ENCODE measurements at regions not wholly inside any gene's neighbourhood (a gene's known extent, or its start where the extent isn't known, plus 50 kb on each side); places are given as distances from the start of the nearest gene placed in this dataset.

- Mint-ChIP-seq H3K36me3 (ENCODE audit: low read depth) (no peaks in the 10 kb centered on the region), H3K27ac (ENCODE audit: unreplicated experiment) (no peak overlapping the region), H3K4me3 (ENCODE audit: unreplicated experiment) (no peak overlapping the region), H3K27me3 (ENCODE audit: low read depth) (no peaks in the 10 kb centered on the region), H3K9me3 (ENCODE audit: low read depth) (peaks cover 5% of the 10 kb centered on the region), H3K4me1 (ENCODE audit: low read depth) (no peaks in the 10 kb centered on the region)
- no peak for TF ChIP-seq CTCF (IDR thresholded peaks at IDR 0.05)
- DNase-seq (ENCODE audit: low spot score): no peak
Measured at GRCh38 chr6:102494808-102495207, 1101.3 kb downstream of the GRIK2 start.

GRCh38 chr6:102493485-102493884 is 1100.0 kb downstream of the GRIK2 start:
- DNase-seq (ENCODE audit: low spot score): no peak
- no peak for TF ChIP-seq CTCF (IDR thresholded peaks at IDR 0.05)

GRCh38 chr6:102488729-102489128 is 1095.2 kb downstream of the GRIK2 start:
- Mint-ChIP-seq H3K36me3 (ENCODE audit: low read depth) (no peaks in the 10 kb centered on the region), H3K4me1 (ENCODE audit: low read depth) (peaks cover 11% of the 10 kb centered on the region), H3K9me3 (ENCODE audit: low read depth) (no peaks in the 10 kb centered on the region), H3K27ac (ENCODE audit: unreplicated experiment) (no peak overlapping the region), H3K27me3 (ENCODE audit: low read depth) (no peaks in the 10 kb centered on the region), H3K4me3 (ENCODE audit: unreplicated experiment) (no peak overlapping the region)
- no peak for DNase-seq (ENCODE audit: low spot score)
- TF ChIP-seq CTCF (IDR thresholded peaks at IDR 0.05): no peak

More at GRCh38 chr6:102493485-102493884, 1100.0 kb downstream of the GRIK2 start:
- Mint-ChIP-seq H3K36me3 (ENCODE audit: low read depth) (no peaks in the 10 kb centered on the region), H3K9me3 (ENCODE audit: low read depth) (peaks cover 5% of the 10 kb centered on the region), H3K4me1 (ENCODE audit: low read depth) (peaks cover 11% of the 10 kb centered on the region), H3K27ac (ENCODE audit: unreplicated experiment) (no peak overlapping the region), H3K27me3 (ENCODE audit: low read depth) (no peaks in the 10 kb centered on the region), H3K4me3 (ENCODE audit: unreplicated experiment) (no peak overlapping the region)

- Mint-ChIP-seq H3K4me3 (ENCODE audit: unreplicated experiment) (no peak overlapping the region), H3K27ac (ENCODE audit: unreplicated experiment) (no peak overlapping the region), H3K9me3 (ENCODE audit: low read depth) (no peaks in the 10 kb centered on the region), H3K4me1 (ENCODE audit: low read depth) (peaks cover 11% of the 10 kb centered on the region), H3K36me3 (ENCODE audit: low read depth) (no peaks in the 10 kb centered on the region), H3K27me3 (ENCODE audit: low read depth) (no peaks in the 10 kb centered on the region)
- TF ChIP-seq CTCF (IDR thresholded peaks at IDR 0.05): no peak
- DNase-seq (ENCODE audit: low spot score): no peak
Measured at GRCh38 chr6:102485480-102485879, 1092.0 kb downstream of the GRIK2 start.

- DNase-seq (ENCODE audit: low spot score): no peak
- no peak for TF ChIP-seq CTCF (IDR thresholded peaks at IDR 0.05)
- Mint-ChIP-seq H3K4me1 (ENCODE audit: low read depth) (no peaks in the 10 kb centered on the region), H3K9me3 (ENCODE audit: low read depth) (peaks cover 3% of the 10 kb centered on the region), H3K36me3 (ENCODE audit: low read depth) (no peaks in the 10 kb centered on the region), H3K27me3 (ENCODE audit: low read depth) (no peaks in the 10 kb centered on the region), H3K4me3 (ENCODE audit: unreplicated experiment) (no peak overlapping the region), H3K27ac (ENCODE audit: unreplicated experiment) (no peak overlapping the region)
Measured at GRCh38 chr6:102474041-102474807, 1080.7 kb downstream of the GRIK2 start.
